ENCODE measurements at regions not wholly inside any gene's neighbourhood (a gene's known extent, or its start where the extent isn't known, plus 50 kb on each side); places are given as distances from the start of the nearest gene placed in this dataset.

DNA sequence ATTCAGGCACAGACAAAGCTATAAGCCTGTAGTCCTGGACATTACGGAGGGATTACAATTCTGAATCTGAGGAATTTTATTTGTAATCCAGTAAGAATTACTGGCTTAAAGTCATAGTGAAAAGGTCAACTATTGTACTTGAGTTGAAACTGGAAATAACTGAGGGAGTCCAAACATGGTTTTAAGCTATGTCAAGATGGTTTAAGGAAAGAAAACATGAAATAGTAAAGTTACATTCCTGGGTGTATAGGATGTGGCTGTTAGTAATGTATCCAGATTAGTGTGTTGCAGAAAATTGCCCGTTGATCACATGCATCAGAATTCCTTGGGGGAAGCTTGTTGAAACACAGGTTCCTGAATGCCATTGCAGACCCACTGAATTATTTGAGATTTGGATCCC is 124.8 kb upstream of the GORAB start:
- TF ChIP-seq, protein P1, sequence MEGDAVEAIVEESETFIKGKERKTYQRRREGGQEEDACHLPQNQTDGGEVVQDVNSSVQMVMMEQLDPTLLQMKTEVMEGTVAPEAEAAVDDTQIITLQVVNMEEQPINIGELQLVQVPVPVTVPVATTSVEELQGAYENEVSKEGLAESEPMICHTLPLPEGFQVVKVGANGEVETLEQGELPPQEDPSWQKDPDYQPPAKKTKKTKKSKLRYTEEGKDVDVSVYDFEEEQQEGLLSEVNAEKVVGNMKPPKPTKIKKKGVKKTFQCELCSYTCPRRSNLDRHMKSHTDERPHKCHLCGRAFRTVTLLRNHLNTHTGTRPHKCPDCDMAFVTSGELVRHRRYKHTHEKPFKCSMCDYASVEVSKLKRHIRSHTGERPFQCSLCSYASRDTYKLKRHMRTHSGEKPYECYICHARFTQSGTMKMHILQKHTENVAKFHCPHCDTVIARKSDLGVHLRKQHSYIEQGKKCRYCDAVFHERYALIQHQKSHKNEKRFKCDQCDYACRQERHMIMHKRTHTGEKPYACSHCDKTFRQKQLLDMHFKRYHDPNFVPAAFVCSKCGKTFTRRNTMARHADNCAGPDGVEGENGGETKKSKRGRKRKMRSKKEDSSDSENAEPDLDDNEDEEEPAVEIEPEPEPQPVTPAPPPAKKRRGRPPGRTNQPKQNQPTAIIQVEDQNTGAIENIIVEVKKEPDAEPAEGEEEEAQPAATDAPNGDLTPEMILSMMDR (IDR thresholded peaks at IDR 0.05; ENCODE audit: control extremely low read depth in 1 of 3, insufficient read depth in 1 of 3, low read depth in 1 of 3, low read length in 3 of 3): no peak
- TF ChIP-seq PHF8 (conservative IDR thresholded peaks at IDR 0.05; ENCODE audit: low read depth, low read length): no peak
- TF ChIP-seq NRF1 (IDR thresholded peaks at IDR 0.05; ENCODE audit: low read depth, low read length): no peak

All from H1 (cell line).